A673 (cell line): ENCODE measurements at regions not wholly inside any gene's neighbourhood (a gene's known extent, or its start where the extent isn't known, plus 50 kb on each side); places are given as distances from the start of the nearest gene placed in this dataset.

Experiments used
- EZH2 ChIP-seq: fragments of 200-600 bp; sonication (generic); IDR thresholded peaks from 2 replicates; pipeline ENCODE4 v1.6.1; 2017; ENCODE audit warnings: borderline replicate concordance, low read depth, mild to moderate bottlenecking, mixed read lengths, antibody characterized with exemption, low read length; ENCODE audit not compliant: poor library complexity, severe bottlenecking
- TF ChIP-seq, protein P1 (sequence below): fragments of 300-800, 200-600 bp; sonication (generic); conservative IDR thresholded peaks from 2 replicates; pipeline ENCODE4 v1.5.1; 2017; ENCODE audit warnings: low read depth, mild to moderate bottlenecking, antibody characterized with exemption, low read length, moderate library complexity, mixed read lengths

DNA sequence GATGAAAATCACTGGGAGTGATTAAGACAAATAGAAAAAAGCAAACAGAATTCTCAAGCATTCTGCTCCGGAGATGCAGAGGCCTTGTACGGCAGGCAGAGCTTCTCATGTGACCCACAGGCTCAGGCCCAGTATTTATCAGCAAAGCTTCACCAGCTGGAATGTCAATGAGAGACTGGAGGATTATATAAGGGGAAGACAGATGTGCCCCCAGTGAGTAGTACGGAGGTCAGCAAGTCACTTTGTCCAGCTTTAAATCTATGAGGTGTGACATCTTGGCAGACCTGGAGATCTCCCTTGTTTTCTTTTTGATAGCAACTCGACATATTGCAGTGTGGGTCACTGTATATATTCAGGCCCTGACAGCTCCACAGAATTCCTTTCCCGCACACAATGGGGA is 106.8 kb downstream of the HHIPL2 start:
- TF ChIP-seq, protein P1, sequence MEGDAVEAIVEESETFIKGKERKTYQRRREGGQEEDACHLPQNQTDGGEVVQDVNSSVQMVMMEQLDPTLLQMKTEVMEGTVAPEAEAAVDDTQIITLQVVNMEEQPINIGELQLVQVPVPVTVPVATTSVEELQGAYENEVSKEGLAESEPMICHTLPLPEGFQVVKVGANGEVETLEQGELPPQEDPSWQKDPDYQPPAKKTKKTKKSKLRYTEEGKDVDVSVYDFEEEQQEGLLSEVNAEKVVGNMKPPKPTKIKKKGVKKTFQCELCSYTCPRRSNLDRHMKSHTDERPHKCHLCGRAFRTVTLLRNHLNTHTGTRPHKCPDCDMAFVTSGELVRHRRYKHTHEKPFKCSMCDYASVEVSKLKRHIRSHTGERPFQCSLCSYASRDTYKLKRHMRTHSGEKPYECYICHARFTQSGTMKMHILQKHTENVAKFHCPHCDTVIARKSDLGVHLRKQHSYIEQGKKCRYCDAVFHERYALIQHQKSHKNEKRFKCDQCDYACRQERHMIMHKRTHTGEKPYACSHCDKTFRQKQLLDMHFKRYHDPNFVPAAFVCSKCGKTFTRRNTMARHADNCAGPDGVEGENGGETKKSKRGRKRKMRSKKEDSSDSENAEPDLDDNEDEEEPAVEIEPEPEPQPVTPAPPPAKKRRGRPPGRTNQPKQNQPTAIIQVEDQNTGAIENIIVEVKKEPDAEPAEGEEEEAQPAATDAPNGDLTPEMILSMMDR = no peak
- no peak for TF ChIP-seq EZH2
